CD4-positive, alpha-beta T cell (primary cell): ENCODE measurements at regions not wholly inside any gene's neighbourhood (a gene's known extent, or its start where the extent isn't known, plus 50 kb on each side); places are given as distances from the start of the nearest gene placed in this dataset.

Experiments
- ATAC-seq: fragments of 200-7000 bp; cut with Tn5 transposase; one replicate; pipeline ENCODE4 v1.10.0; 2022; ENCODE audit warnings: mild to moderate bottlenecking; ENCODE audit not compliant: poor library complexity
- CTCF ChIA-PET: fragments of 350-600 bp; sonication (Branson Sonifier 250); formaldehyde crosslinking; loops from one replicate; lab custom pipeline; 2021; ENCODE audit warnings: antibody characterized with exemption, inconsistent platforms; lab: Charles Lee
- POLR2A ChIA-PET: fragments of 350-600 bp; sonication (Branson Sonifier 250); formaldehyde crosslinking; loops from one replicate; lab custom pipeline; 2021; ENCODE audit warnings: antibody characterized with exemption, inconsistent platforms; lab: Charles Lee
- DNase-seq, 14 experiments: peaks; one replicate each; pipeline ENCODE4 v3.0.0-alpha.2; 2013 to 2020; ENCODE audit warnings: mixed read lengths in 2 of 14
- H3K27ac ChIP-seq, 2 donors: one replicate each; pipeline versions ENCODE4 v1.5.1 to v1.7.0; 2013; ENCODE audit warnings: low read length in 2 of 2, low read depth in 1 of 2, mild to moderate bottlenecking in 1 of 2
- H3K27me3 ChIP-seq, 2 experiments: 1 replicate in 1 of 2; 2 replicates in 1 of 2; pipeline versions ENCODE4 v1.6.1 to v1.7.0; 2013; ENCODE audit warnings: low read length in 2 of 2, control low read depth in 1 of 2, mild to moderate bottlenecking in 1 of 2, moderate library complexity in 1 of 2; ENCODE audit not compliant: insufficient read depth in 2 of 2, control insufficient read depth in 1 of 2
- H3K36me3 ChIP-seq: one replicate; pipeline ENCODE4 v1.6.1; 2013; ENCODE audit warnings: low read length, control low read depth; ENCODE audit not compliant: insufficient read depth
- H3K4me1 ChIP-seq: one replicate; pipeline ENCODE4 v1.6.1; 2013; ENCODE audit warnings: low read length, control low read depth; ENCODE audit not compliant: insufficient read depth
- H3K4me3 ChIP-seq: one replicate; pipeline ENCODE4 v1.5.1; 2013; ENCODE audit warnings: mild to moderate bottlenecking, low read length, moderate library complexity
- H3K9me3 ChIP-seq, 2 experiments: 1 replicate in 1 of 2; 2 replicates in 1 of 2; pipeline versions ENCODE4 v1.6.1 to v1.7.0; 2013; ENCODE audit warnings: low read length in 2 of 2, mild to moderate bottlenecking in 2 of 2, control low read depth in 1 of 2, moderate library complexity in 1 of 2; ENCODE audit not compliant: control insufficient read depth in 1 of 2, insufficient read depth in 1 of 2
- H3K27ac Mint-ChIP-seq: one replicate; pipeline ENCODE4 v1.8.0; 2020; ENCODE audit warnings: mixed read lengths
- H3K27me3 Mint-ChIP-seq: one replicate; pipeline ENCODE4 v1.8.0; 2021; ENCODE audit warnings: mixed read lengths
- H3K36me3 Mint-ChIP-seq: one replicate; pipeline ENCODE4 v1.8.0; 2021; ENCODE audit warnings: low read depth, mixed read lengths
- H3K4me1 Mint-ChIP-seq: one replicate; pipeline ENCODE4 v1.8.0; 2021; ENCODE audit warnings: low read depth, mixed read lengths
- H3K4me3 Mint-ChIP-seq: one replicate; pipeline ENCODE4 v1.8.0; 2020; ENCODE audit warnings: mild to moderate bottlenecking, mixed read lengths
- H3K9me3 Mint-ChIP-seq: one replicate; pipeline ENCODE4 v1.8.0; 2020; ENCODE audit warnings: mixed read lengths
- CTCF ChIP-seq: fragments of 200-600 bp; IDR thresholded peaks from one replicate; pipeline ENCODE4 v1.8.0; 2022; ENCODE audit warnings: antibody characterized with exemption, mild to moderate bottlenecking
- intact Hi-C, 2 experiments: fragments of 100-400 bp; cut with DNase I in 1 of 2; cut with micrococcal nuclease in 1 of 2; formaldehyde crosslinking; loops; one replicate each; pipeline versions ENCODE4 v1.15.1 to v1.9.0; 2023 to 2025; cut with DNase I, micrococcal nuclease

- ChIA-PET CTCF (no interaction called here), POLR2A (no interaction called here)
- Mint-ChIP-seq H3K4me3 (no peak overlapping the region), H3K4me1 (no peaks in the 10 kb centered on the region), H3K36me3 (no peaks in the 10 kb centered on the region), H3K27me3 (no peaks in the 10 kb centered on the region), H3K27ac (no peak overlapping the region), H3K9me3 (no peaks in the 10 kb centered on the region)
- H3K27me3 ChIP-seq: no peaks in the 10 kb centered on the region
- DNase-seq (no peak), ATAC-seq (no peak)
- no peak for TF ChIP-seq CTCF
- H3K4me3 ChIP-seq: no peak overlapping the region
- no peaks in the 10 kb centered on the region for H3K36me3 ChIP-seq
- H3K27ac ChIP-seq: no peak overlapping the region
- intact Hi-C loops: no loop called here
- H3K4me1 ChIP-seq: no peaks in the 10 kb centered on the region
- H3K9me3 ChIP-seq: no peaks in the 10 kb centered on the region
Measured at GRCh38 chr3:187844708-187845107, 99.4 kb upstream of the BCL6 start.

DNA sequence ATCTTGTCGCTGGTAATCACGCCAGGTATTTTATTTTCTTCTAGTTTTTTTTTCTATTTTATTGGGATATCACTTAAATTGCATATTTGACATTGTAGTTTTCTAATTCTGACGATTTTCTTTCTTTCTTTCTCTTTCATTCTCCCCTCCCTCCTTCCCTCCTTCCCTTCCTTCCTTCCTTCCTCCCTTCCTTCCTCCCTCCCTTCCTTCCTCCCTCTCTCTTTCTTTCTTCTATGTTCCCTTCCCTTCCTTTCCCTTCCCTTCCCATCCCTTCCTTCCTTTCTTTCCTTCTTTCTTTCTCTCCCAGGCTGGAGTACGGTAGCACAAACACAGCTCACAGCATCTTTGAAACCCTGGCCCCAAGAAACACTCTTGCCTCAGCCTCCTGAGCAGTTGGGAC, 100.6 kb upstream of the BCL6 start:
- Mint-ChIP-seq H3K27ac (no peak overlapping the region), H3K4me3 (no peak overlapping the region), H3K36me3 (no peaks in the 10 kb centered on the region), H3K4me1 (no peaks in the 10 kb centered on the region), H3K27me3 (no peaks in the 10 kb centered on the region), H3K9me3 (no peaks in the 10 kb centered on the region)
- no peaks in the 10 kb centered on the region for H3K9me3 ChIP-seq
- ATAC-seq: no peak
- H3K4me1 ChIP-seq: no peaks in the 10 kb centered on the region
- no peak for TF ChIP-seq CTCF
- CTCF ChIA-PET: interaction anchor here (0.8 kb wide), 1 partner anchor 587 kb away, joined by 4 read pairs; no protein-coding TSS in a partner anchor
- DNase-seq: no peak
- H3K27ac ChIP-seq: no peak overlapping the region
- H3K27me3 ChIP-seq: no peaks in the 10 kb centered on the region
- POLR2A ChIA-PET: interaction anchor here (0.7 kb wide), 1 partner anchor 11 kb away, joined by 6 read pairs; no protein-coding TSS in a partner anchor
- no peak overlapping the region for H3K4me3 ChIP-seq
- no peaks in the 10 kb centered on the region for H3K36me3 ChIP-seq
- intact Hi-C loops: no loop called here

- no peak overlapping the region for H3K4me3 ChIP-seq
- H3K36me3 ChIP-seq: no peaks in the 10 kb centered on the region
- ChIA-PET CTCF (no interaction called here), POLR2A (no interaction called here)
- Mint-ChIP-seq H3K27me3 (no peaks in the 10 kb centered on the region), H3K4me1 (no peaks in the 10 kb centered on the region), H3K27ac (no peak overlapping the region), H3K36me3 (no peaks in the 10 kb centered on the region), H3K9me3 (peaks cover 2% of the 10 kb centered on the region), H3K4me3 (no peak overlapping the region)
- ATAC-seq (no peak), DNase-seq (no peak)
- H3K27ac ChIP-seq: no peak overlapping the region
- H3K27me3 ChIP-seq: no peaks in the 10 kb centered on the region
- TF ChIP-seq CTCF: no peak
- H3K9me3 ChIP-seq: no peaks in the 10 kb centered on the region
- intact Hi-C loops: no loop called here
- H3K4me1 ChIP-seq: no peaks in the 10 kb centered on the region
Measured at GRCh38 chr3:187848401-187848800, 103.1 kb upstream of the BCL6 start.
